Stimulated activated naive CD8-positive, alpha-beta T cell treated with anti-CD3 and anti-CD28 coated beads, Interleukin-15, amount 100 ng/mL, for 72 hours (primary cell): ENCODE measurements at regions not wholly inside any gene's neighbourhood (a gene's known extent, or its start where the extent isn't known, plus 50 kb on each side); places are given as distances from the start of the nearest gene placed in this dataset.
"Not testable (repeated sequence)": the region's sequence is repeated elsewhere in the genome, so short reads cannot be mapped to it uniquely, and the experiment has no call there.

ENCODE experiments used
- ATAC-seq: fragments of 150-1000 bp; cut with Tn5 transposase; 2 replicates; pipeline ENCODE4 v1.10.0; 2021; ENCODE audit warnings: mild to moderate bottlenecking, moderate library complexity
- DNase-seq, 2 donors: peaks; one replicate each; pipeline ENCODE4 v3.0.0; 2021 to 2022
- H3K27ac Mint-ChIP-seq, 2 donors: one replicate each; pipeline ENCODE4 v1.8.0; 2022; ENCODE audit warnings: mild to moderate bottlenecking in 2 of 2, mixed read lengths in 2 of 2, moderate library complexity in 2 of 2
- H3K27me3 Mint-ChIP-seq: one replicate; pipeline ENCODE4 v1.8.0; 2022; ENCODE audit warnings: mixed read lengths
- H3K4me1 Mint-ChIP-seq: one replicate; pipeline ENCODE4 v1.8.0; 2022; ENCODE audit warnings: mild to moderate bottlenecking, mixed read lengths
- H3K4me3 Mint-ChIP-seq, 2 donors: one replicate each; pipeline ENCODE4 v1.8.0; 2022; ENCODE audit warnings: mild to moderate bottlenecking in 2 of 2, mixed read lengths in 2 of 2, moderate library complexity in 1 of 2
- H3K9me3 Mint-ChIP-seq, 2 donors: one replicate each; pipeline ENCODE4 v1.8.0; 2022; ENCODE audit warnings: mixed read lengths in 2 of 2

DNA sequence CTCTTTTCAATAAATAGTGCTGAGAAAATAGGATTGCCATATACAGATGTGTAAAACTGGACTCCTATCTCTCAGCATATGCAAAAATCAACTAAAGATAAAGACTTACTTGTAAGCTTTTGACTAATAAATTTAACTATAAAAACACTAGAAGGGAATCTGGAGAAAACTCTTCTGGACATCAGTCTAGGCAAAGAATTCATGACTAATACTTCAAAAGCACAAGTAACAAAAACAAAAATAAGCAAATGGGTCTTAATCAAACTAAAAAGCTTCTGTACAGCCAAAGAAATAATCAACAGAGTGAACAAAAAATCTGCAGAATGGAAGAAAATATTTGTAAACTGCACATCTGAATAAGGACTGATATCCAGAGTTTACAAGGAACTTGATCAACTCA lies 1122.2 kb downstream of the TBL1XR1 start:
- Mint-ChIP-seq H3K27me3 (no peaks in the 10 kb centered on the region), H3K9me3 (peaks cover 10 to 18% of the 10 kb centered on the region in 2 donors), H3K4me1 (no peaks in the 10 kb centered on the region), H3K4me3 (no peak overlapping the region), H3K27ac (no peak overlapping the region)
- ATAC-seq (no peak), DNase-seq (no peak)

DNA sequence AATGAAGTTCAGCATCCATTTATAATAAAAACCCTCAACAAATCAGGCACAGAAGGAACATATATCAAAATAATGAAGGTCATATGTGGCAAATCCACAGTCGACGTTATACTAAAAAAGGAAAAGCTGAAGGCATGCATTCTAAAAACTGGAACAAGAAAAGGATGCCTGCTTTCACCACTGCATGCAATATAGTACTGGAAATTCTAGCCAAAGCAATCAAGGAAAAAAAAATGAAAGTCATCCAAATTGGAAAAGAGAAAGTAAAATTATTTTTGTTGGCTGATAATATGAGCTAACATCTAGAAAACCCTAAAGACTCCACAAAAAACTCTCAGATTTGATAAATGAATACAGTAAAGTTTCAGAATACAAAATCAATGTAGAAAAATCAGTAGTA lies 1123.2 kb downstream of the TBL1XR1 start:
- Mint-ChIP-seq H3K4me1 (no peaks in the 10 kb centered on the region), H3K9me3 (peaks cover 10 to 18% of the 10 kb centered on the region in 2 donors), H3K27me3 (no peaks in the 10 kb centered on the region), H3K27ac (no peak overlapping the region), H3K4me3 (no peak overlapping the region)
- ATAC-seq (no peak), DNase-seq (no peak)

DNA sequence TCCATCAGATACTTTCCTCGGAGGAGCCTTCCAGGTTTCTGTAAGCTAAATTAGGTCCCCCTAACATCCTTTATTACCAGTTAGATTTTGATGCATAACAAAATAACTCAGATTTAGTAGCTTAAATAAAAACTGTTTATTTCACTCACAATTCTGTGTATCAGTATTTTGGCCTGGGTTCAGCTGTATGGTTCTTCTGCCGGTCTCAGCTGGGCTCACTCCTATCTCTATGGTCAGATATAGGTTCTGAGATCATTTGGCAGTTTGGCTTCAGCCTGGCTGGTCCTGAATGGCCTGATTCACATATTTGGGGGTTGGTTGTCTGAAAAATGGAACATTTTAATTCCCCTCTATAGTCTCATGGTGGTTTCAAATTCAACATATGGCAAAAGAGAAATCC lies 1125.3 kb downstream of the TBL1XR1 start:
- no peaks in the 10 kb centered on the region for H3K27me3 Mint-ChIP-seq
- ATAC-seq: no peak
- no peaks in the 10 kb centered on the region for H3K4me1 Mint-ChIP-seq
- H3K27ac Mint-ChIP-seq: no peak overlapping the region
- DNase-seq: no peak
- H3K9me3 Mint-ChIP-seq: peaks cover 10 to 11% of the 10 kb centered on the region in 2 donors
- H3K4me3 Mint-ChIP-seq: no peak overlapping the region

DNA sequence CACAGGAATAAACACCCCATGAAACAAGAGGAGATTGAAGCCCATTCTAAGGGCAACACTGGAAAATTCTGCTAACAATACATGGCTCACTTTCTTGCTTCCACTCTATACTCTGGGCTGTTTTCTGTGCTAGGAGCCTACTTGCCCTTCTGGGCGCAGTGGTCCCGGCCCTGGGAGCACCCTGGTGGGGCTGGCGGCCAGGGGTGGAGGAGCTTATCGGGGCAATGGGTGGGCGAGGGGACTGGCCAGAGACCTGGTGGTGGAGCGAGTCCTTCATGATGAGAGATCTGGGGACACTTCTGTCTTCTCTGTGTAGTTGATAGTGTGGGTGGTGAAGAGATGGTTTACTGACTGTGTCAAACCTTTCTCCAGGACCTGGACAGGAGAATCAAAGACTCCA lies 1128.5 kb downstream of the TBL1XR1 start:
- ATAC-seq (no peak), DNase-seq (no peak)
- no peaks in the 10 kb centered on the region for H3K27me3 Mint-ChIP-seq
- no peak overlapping the region for H3K27ac Mint-ChIP-seq
- no peak overlapping the region for H3K4me3 Mint-ChIP-seq
- no peaks in the 10 kb centered on the region for H3K4me1 Mint-ChIP-seq
- H3K9me3 Mint-ChIP-seq: peaks cover 5 to 11% of the 10 kb centered on the region in 2 donors

DNA sequence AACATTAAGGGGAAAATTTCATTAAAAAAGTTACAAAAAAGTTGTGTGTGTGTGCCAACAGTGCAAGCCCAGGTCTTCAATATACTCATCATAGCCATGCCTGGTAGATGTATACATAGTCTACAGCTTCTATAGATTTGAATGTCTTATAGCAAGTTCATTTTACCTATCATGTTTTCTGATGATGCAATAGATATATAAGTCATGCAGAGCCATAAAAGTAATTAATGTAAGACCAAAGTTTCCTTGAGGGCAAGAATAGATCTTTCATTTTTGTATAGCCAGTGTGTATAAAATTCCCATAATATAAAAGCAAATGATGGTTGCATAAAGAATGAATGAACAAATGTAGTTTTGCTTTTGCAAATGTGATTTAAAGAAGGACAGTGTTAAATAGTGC lies 1138.4 kb downstream of the TBL1XR1 start:
- ATAC-seq: no peak
- H3K4me3 Mint-ChIP-seq: no peak overlapping the region

DNA sequence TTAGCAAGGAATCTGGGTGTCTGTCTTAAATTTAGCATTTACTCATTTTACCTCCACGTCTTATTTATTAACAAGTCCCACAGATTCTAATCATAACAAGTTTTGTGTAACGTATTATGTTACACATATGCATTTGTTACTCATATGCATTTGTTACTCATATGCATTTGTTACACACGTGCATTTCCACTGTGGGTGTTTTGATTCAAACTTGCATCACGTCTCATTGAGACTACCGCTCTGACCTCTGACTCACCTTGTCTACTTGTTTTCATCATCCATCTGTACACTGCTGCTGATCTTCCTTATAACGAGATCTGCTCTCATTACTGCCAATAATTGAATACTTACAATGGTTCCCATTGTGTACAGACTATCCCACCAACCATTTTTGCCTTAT lies 1141.4 kb downstream of the TBL1XR1 start:
- Mint-ChIP-seq H3K27ac (no peak overlapping the region), H3K4me3 (no peak overlapping the region), H3K27me3 (no peaks in the 10 kb centered on the region), H3K4me1 (no peaks in the 10 kb centered on the region), H3K9me3 (peaks cover 5 to 13% of the 10 kb centered on the region in 2 donors)
- ATAC-seq (no peak), DNase-seq (no peak)

More for the DNA sequence above, 1138.4 kb downstream of the TBL1XR1 start:
- Mint-ChIP-seq H3K27me3 (no peaks in the 10 kb centered on the region), H3K27ac (no peak overlapping the region), H3K9me3 (peaks cover 5 to 13% of the 10 kb centered on the region in 2 donors), H3K4me1 (no peaks in the 10 kb centered on the region)
- no peak for DNase-seq

DNA sequence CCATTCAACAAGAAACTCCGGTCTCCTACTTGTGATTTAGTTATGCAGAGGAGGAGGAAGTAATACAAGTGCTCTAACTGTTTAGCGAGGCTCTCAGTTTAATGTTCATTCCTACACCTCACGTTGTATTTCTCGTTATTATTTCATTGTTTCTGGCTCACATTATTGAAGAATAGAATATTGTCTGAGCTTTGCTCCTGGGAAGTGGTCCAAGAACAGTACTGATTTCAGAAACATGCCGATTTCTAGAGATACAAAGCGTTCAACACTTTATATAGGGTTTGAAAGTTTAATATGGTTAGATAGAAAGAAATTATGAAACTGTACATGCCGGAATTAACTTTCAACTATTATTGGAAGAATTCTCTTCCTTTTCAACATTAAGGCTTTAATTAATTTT lies 1145.5 kb downstream of the TBL1XR1 start:
- Mint-ChIP-seq H3K9me3 (peaks cover 5 to 13% of the 10 kb centered on the region in 2 donors), H3K27ac (no peak overlapping the region), H3K4me3 (no peak overlapping the region), H3K4me1 (no peaks in the 10 kb centered on the region), H3K27me3 (no peaks in the 10 kb centered on the region)
- ATAC-seq (no peak), DNase-seq (no peak)

DNA sequence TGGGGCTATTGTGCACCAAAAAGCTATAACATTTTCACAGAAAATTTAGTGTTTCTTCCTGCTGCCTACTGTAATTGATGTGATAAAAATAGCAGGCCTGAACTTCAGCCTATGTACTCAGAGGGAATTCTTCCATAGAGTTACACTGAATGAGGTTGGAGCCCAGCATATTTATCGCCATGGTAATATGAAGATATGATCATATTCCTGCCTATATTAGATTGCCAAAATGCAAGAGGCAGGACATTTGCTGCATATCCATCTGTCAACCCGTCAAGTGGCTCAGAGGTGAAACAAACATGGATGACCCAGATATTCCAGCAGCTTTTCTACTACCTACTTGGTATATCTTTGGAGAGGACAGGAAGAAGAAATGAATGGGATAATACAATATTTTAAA lies 1150.6 kb downstream of the TBL1XR1 start:
- ATAC-seq (no peak), DNase-seq (no peak)
- Mint-ChIP-seq H3K9me3 (no peaks in the 10 kb centered on the region), H3K4me1 (no peaks in the 10 kb centered on the region), H3K4me3 (no peak overlapping the region), H3K27ac (no peak overlapping the region), H3K27me3 (no peaks in the 10 kb centered on the region)

DNA sequence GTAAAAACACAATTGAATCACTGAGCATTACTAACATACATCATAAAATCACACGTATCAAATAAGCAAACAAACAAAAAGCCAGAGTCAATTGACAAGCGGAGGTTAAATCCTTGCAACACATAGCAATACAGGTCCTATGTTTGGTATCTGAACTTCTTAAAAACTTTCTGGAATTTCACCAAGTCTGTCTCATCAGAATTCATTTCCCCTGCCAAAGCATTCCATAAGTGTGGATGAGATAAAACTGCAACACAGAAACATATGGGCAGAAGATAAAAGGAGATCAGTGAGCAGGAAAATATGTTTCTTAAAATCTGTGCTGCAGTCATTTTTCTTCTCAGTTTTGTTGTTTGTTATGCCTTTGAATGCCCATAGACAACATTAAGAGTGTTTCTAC lies 1155.5 kb downstream of the TBL1XR1 start:
- no peaks in the 10 kb centered on the region for H3K27me3 Mint-ChIP-seq
- ATAC-seq (no peak), DNase-seq (no peak)
- H3K9me3 Mint-ChIP-seq: peaks cover 0 to 7% of the 10 kb centered on the region in 2 donors
- no peaks in the 10 kb centered on the region for H3K4me1 Mint-ChIP-seq
- H3K4me3 Mint-ChIP-seq: no peak overlapping the region
- no peak overlapping the region for H3K27ac Mint-ChIP-seq

DNA sequence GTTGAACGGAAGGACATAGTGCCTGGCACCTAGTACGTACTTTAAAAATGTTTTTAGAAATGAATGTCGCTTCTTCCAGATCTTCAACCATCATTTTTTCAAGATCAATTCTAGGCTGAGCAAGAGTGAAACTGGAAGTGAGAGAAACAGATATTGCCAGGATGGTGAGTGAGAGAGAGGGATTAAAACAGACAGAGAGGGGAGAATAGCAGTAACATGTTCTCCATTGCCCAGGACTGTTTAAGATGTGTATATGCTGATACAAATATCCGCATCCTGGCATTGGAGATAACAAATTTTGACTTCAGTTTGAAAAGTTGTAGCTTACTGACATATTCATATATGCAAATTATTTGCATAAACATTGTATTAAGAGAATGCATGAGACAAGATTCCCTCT lies 1156.1 kb downstream of the TBL1XR1 start:
- Mint-ChIP-seq H3K4me3 (no peak overlapping the region), H3K27me3 (no peaks in the 10 kb centered on the region), H3K4me1 (no peaks in the 10 kb centered on the region), H3K27ac (no peak overlapping the region), H3K9me3 (peaks cover 0 to 8% of the 10 kb centered on the region in 2 donors)
- ATAC-seq: no peak
- no peak for DNase-seq

DNA sequence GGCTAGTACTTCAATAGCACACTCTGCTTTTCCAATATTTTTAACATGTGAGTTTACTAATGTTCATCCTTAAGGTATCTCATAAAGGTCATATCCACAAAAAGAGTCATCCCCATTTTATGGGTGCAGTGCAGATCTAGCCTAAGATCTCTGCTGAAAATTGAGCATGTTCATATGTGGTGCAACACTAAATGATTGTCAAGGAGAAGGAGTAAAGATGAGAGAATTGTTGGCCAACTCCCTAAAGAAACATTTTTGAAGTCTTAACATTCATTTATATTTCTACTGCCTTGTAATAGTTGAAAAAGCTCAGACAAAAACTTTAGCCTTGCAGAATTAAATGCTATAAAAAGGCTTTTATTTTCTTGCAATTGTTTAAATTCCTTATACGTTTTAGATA lies 1159.6 kb downstream of the TBL1XR1 start:
- ATAC-seq: no peak

DNA sequence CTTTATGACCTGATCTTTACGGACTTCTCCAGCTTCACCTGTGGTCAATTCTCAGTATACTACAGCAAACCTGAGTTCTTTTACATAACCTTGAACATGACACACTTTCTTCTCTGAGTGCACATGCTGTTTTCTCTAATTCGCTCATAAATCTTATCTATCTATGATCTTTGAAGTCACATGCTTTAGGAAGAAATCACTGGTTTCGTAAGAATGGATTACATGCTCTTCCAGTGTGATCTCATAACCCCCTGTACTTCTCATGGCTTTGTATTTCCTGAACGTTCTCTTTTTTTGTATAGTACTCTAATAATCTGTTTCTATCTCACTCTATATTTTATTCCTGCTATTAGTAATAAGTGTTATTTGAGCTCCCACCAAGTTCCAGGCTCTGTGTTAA lies 1165.2 kb downstream of the TBL1XR1 start:
- peaks cover 0 to 15% of the 10 kb centered on the region in 2 donors for H3K9me3 Mint-ChIP-seq
- H3K27ac Mint-ChIP-seq: no peak overlapping the region
- no peak for DNase-seq

More for the DNA sequence above, 1159.6 kb downstream of the TBL1XR1 start:
- Mint-ChIP-seq H3K9me3 (peaks cover 0 to 15% of the 10 kb centered on the region in 2 donors), H3K27ac (no peak overlapping the region), H3K27me3 (no peaks in the 10 kb centered on the region), H3K4me3 (no peak overlapping the region), H3K4me1 (no peaks in the 10 kb centered on the region)
- no peak for DNase-seq

DNA sequence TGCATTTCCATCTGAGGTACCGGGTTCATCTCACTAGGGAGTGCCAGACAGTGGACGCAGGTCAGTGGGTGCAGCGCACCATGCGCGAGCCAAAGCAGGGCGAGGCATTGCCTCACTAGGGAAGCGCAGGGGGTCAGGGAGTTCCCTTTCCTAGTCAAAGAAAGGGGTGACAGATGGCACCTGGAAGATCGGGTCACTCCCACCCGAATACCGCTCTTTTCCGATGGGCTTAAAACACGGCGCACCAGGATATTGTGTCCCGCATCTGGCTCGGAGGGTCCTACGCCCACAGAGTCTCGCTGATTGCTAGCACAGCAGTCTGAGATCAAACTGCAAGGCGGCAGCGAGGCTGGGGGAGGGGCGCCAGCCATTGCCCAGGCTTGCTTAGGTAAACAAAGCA lies 1157.1 kb downstream of the NAALADL2 start:
- not testable (repeated sequence) for ATAC-seq, DNase-seq, H3K27me3 Mint-ChIP-seq, H3K27ac Mint-ChIP-seq, H3K9me3 Mint-ChIP-seq, H3K4me3 Mint-ChIP-seq, H3K4me1 Mint-ChIP-seq

More for the DNA sequence above, 1165.2 kb downstream of the TBL1XR1 start:
- H3K27me3 Mint-ChIP-seq: no peaks in the 10 kb centered on the region
- H3K4me3 Mint-ChIP-seq: no peak overlapping the region
- ATAC-seq: no peak
- no peaks in the 10 kb centered on the region for H3K4me1 Mint-ChIP-seq

DNA sequence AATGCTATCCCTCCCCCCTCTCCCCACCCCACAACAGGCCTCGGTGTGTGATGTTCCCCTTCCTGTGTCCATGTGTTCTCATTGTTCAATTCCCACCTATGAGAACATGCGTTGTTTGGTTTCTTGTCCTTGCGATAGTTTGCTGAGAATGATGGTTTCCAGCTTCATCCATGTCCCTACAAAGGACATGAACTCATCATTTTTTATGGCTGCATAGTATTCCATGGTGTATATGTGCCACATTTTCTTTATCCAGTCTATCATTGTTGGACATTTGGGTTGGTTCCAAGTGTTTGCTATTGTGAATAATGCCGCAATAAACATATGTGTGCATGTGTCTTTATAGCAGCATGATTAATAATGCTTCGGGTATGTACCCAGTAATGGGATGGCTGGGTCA lies 1156.1 kb downstream of the NAALADL2 start:
- not testable (repeated sequence) for H3K27me3 Mint-ChIP-seq, H3K9me3 Mint-ChIP-seq, H3K27ac Mint-ChIP-seq, ATAC-seq, H3K4me1 Mint-ChIP-seq, H3K4me3 Mint-ChIP-seq, DNase-seq

DNA sequence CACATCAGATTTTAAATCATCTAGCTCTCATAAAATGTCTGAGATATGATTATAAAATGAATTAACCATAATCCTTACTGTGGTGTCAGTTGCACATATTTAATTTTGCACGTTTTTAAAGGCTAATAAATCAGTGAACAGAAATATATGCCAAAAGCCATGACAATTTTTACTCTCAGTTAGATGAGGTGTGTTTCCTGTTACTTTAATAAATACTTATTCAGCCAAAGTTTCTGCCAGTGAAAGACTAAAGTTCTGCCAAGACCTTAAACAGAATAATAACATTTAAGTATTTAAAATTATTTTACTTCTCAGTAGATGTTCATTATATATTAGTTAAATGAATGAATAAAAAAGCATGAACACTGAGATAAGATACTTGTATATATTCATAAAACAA lies 1150.1 kb downstream of the NAALADL2 start:
- H3K4me3 Mint-ChIP-seq: no peak overlapping the region
- no peaks in the 10 kb centered on the region for H3K4me1 Mint-ChIP-seq
- DNase-seq (no peak), ATAC-seq (no peak)
- no peak overlapping the region for H3K27ac Mint-ChIP-seq
- no peaks in the 10 kb centered on the region for H3K9me3 Mint-ChIP-seq
- no peaks in the 10 kb centered on the region for H3K27me3 Mint-ChIP-seq

DNA sequence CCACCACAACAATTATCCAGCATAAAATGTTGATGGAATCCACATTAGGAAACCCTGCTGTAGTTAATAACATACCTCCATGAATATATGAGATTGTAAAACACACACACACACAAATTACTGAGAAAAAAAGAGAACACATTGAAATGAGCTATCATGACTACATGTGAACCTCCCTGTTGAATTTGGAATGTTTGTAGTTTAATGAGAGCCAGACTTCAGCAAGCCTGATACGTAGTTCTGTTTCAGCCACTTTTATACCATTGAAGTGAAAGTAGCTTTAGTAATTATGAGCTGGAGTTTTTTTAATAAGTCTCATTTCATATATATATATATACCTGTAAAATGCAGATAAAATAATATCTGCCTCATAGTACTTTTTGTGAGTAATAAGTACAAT lies 1146.4 kb downstream of the NAALADL2 start:
- DNase-seq (no peak), ATAC-seq (no peak)
- H3K4me3 Mint-ChIP-seq: no peak overlapping the region
- H3K4me1 Mint-ChIP-seq: no peaks in the 10 kb centered on the region
- no peaks in the 10 kb centered on the region for H3K27me3 Mint-ChIP-seq
- H3K9me3 Mint-ChIP-seq: peaks cover 0 to 5% of the 10 kb centered on the region in 2 donors
- H3K27ac Mint-ChIP-seq: no peak overlapping the region

DNA sequence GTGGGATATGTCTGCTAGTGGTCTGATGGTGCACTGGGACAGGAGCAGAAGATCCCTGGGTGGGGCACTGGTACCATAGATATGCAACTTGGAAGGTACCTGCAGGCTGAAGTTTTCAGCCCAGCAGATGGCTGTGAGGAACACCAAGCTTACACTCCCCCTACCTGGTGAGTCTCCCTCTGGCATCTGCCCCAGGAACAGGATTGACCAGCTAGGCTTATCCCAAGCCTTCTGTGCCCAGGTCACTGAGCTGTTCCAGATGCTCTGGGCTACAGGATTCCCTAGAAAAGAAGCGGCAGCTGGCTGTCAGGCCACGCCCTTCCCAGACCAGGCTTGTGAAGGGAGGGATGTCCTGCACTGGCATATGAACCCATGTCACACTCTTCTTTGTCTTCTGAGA lies 1130.0 kb downstream of the NAALADL2 start:
- DNase-seq (no peak), ATAC-seq (no peak)
- H3K27me3 Mint-ChIP-seq: no peaks in the 10 kb centered on the region
- no peak overlapping the region for H3K27ac Mint-ChIP-seq
- peaks cover 16 to 30% of the 10 kb centered on the region in 2 donors for H3K9me3 Mint-ChIP-seq
- no peaks in the 10 kb centered on the region for H3K4me1 Mint-ChIP-seq
- no peak overlapping the region for H3K4me3 Mint-ChIP-seq
